ENCODE measurements at regions not wholly inside any gene's neighbourhood (a gene's known extent, or its start where the extent isn't known, plus 50 kb on each side); places are given as distances from the start of the nearest gene placed in this dataset.

- Histone ChIP-seq H3K36me3 (no peaks in the 10 kb centered on the region), H3K4me1 (ENCODE audit: low read depth) (no peaks in the 10 kb centered on the region), H3K9me3 (ENCODE audit: low read depth) (no peaks in the 10 kb centered on the region), H3K27me3 (no peaks in the 10 kb centered on the region), H3K4me3 (no peak overlapping the region), H3K27ac (no peak overlapping the region)
- no peak for TF ChIP-seq CTCF (IDR thresholded peaks at IDR 0.05; ENCODE audit: low read depth, low read length)
- DNase-seq (ENCODE audit: low read depth in 1 of 2, low spot score in 1 of 2): no peak
Measured at GRCh38 chr20:6683021-6683977, 84.2 kb upstream of the BMP2 start.

DNA sequence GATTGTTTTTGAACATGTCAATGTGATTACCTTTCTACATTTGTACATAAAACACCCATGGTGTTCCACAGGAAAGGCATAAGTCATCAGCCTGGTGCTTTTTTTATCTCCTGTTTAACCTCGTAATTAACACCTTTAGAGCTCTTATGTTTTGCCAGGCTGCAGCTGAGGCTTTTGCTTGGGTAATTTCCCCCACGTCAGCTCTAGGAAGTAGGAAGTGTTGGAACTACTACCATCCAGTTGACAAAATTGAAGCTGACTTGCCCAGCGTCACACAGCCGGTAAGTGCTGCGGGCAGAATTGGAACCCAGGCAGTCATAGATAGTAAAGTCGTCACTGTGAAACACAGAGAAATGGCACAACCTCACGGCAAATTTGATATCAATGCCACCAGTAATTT, 86.6 kb upstream of the BMP2 start:
- H3K27ac ChIP-seq: no peak overlapping the region
- DNase-seq (ENCODE audit: low read depth in 1 of 2, low spot score in 1 of 2): no peak
- H3K4me1 ChIP-seq (ENCODE audit: low read depth): no peaks in the 10 kb centered on the region
- H3K36me3 ChIP-seq: no peaks in the 10 kb centered on the region
- no peaks in the 10 kb centered on the region for H3K27me3 ChIP-seq
- H3K4me3 ChIP-seq: no peak overlapping the region
- no peaks in the 10 kb centered on the region for H3K9me3 ChIP-seq (ENCODE audit: low read depth)
- TF ChIP-seq CTCF (IDR thresholded peaks at IDR 0.05; ENCODE audit: low read depth, low read length): no peak

- no peaks in the 10 kb centered on the region for H3K4me1 ChIP-seq (ENCODE audit: low read depth)
- TF ChIP-seq CTCF (IDR thresholded peaks at IDR 0.05; ENCODE audit: low read depth, low read length): no peak
- H3K27ac ChIP-seq: no peak overlapping the region
- H3K4me3 ChIP-seq: no peak overlapping the region
- DNase-seq (ENCODE audit: low read depth in 1 of 2, low spot score in 1 of 2): no peak
- H3K9me3 ChIP-seq (ENCODE audit: low read depth): no peaks in the 10 kb centered on the region
- no peaks in the 10 kb centered on the region for H3K27me3 ChIP-seq
- no peaks in the 10 kb centered on the region for H3K36me3 ChIP-seq
Measured at GRCh38 chr20:6680441-6680840, 87.0 kb upstream of the BMP2 start.

GRCh38 chr20:6679086-6679485, 88.4 kb upstream of the BMP2 start:
- no peak overlapping the region for H3K4me3 ChIP-seq
- no peaks in the 10 kb centered on the region for H3K9me3 ChIP-seq (ENCODE audit: low read depth)
- TF ChIP-seq CTCF (IDR thresholded peaks at IDR 0.05; ENCODE audit: low read depth, low read length): no peak
- no peak for DNase-seq (ENCODE audit: low read depth in 1 of 2, low spot score in 1 of 2)
- no peaks in the 10 kb centered on the region for H3K27me3 ChIP-seq
- no peaks in the 10 kb centered on the region for H3K4me1 ChIP-seq (ENCODE audit: low read depth)
- no peak overlapping the region for H3K27ac ChIP-seq
- H3K36me3 ChIP-seq: no peaks in the 10 kb centered on the region

GRCh38 chr20:6678101-6678500, 89.4 kb upstream of the BMP2 start:
- no peak for DNase-seq (ENCODE audit: low read depth in 1 of 2, low spot score in 1 of 2)
- no peak overlapping the region for H3K4me3 ChIP-seq
- H3K27ac ChIP-seq: no peak overlapping the region
- no peaks in the 10 kb centered on the region for H3K4me1 ChIP-seq (ENCODE audit: low read depth)
- no peak for TF ChIP-seq CTCF (IDR thresholded peaks at IDR 0.05; ENCODE audit: low read depth, low read length)
- H3K27me3 ChIP-seq: no peaks in the 10 kb centered on the region
- H3K9me3 ChIP-seq (ENCODE audit: low read depth): no peaks in the 10 kb centered on the region
- no peaks in the 10 kb centered on the region for H3K36me3 ChIP-seq

Data from cardiac muscle cell (in vitro differentiated cells and primary cell).